Astrocyte (in vitro differentiated cells and primary cell): ENCODE measurements at regions not wholly inside any gene's neighbourhood (a gene's known extent, or its start where the extent isn't known, plus 50 kb on each side); places are given as distances from the start of the nearest gene placed in this dataset.

Source experiments
- DNase-seq: peaks from one replicate; pipeline ENCODE4 v3.0.0-alpha.2; 2010; ENCODE audit warnings: low read depth
- FAIRE-seq: peaks from 2 replicates; lab custom pipeline; 2011; peaks lifted over from hg19 to GRCh38; lab: Jason Lieb, UNC
- H2AFZ ChIP-seq: 2 replicates; pipeline ENCODE4 v1.6.0; 2012; ENCODE audit warnings: low read depth, low read length, inconsistent platforms
- H3K27ac ChIP-seq: 2 replicates; pipeline ENCODE4 v1.5.1; 2011; ENCODE audit warnings: low read depth, low read length, inconsistent platforms
- H3K27me3 ChIP-seq: 2 replicates; pipeline ENCODE4 v1.6.0; 2011; ENCODE audit warnings: low read length, inconsistent platforms; ENCODE audit not compliant: insufficient read depth
- H3K36me3 ChIP-seq: 2 replicates; pipeline ENCODE4 v1.5.1; 2011; ENCODE audit warnings: low read length, inconsistent platforms; ENCODE audit not compliant: insufficient read depth
- H3K4me1 ChIP-seq: 2 replicates; pipeline ENCODE4 v1.5.1; 2011; ENCODE audit warnings: low read length, inconsistent platforms; ENCODE audit not compliant: insufficient read depth
- H3K4me2 ChIP-seq: 2 replicates; pipeline ENCODE4 v1.6.0; 2012; ENCODE audit warnings: low read length, inconsistent platforms
- H3K4me3 ChIP-seq: 2 replicates; pipeline ENCODE4 v1.5.1; 2011; ENCODE audit warnings: low read depth, mild to moderate bottlenecking, low read length, inconsistent platforms; ENCODE audit not compliant: insufficient read depth
- H3K79me2 ChIP-seq: 2 replicates; pipeline ENCODE4 v1.6.0; 2012; ENCODE audit warnings: mild to moderate bottlenecking, low read length, inconsistent platforms; ENCODE audit not compliant: insufficient read depth
- H3K9ac ChIP-seq: 2 replicates; pipeline ENCODE4 v1.6.0; 2012; ENCODE audit warnings: mild to moderate bottlenecking, low read length, inconsistent platforms
- H3K9me3 ChIP-seq: 2 replicates; pipeline ENCODE4 v1.5.1; 2012; ENCODE audit warnings: low read depth, mild to moderate bottlenecking, low read length, inconsistent platforms; ENCODE audit not compliant: insufficient read depth
- H4K20me1 ChIP-seq: 2 replicates; pipeline ENCODE4 v1.6.0; 2012; ENCODE audit warnings: low read length, inconsistent platforms; ENCODE audit not compliant: insufficient read depth
- H3K27ac Mint-ChIP-seq: one replicate; pipeline ENCODE4 v1.8.0; 2021; ENCODE audit warnings: mild to moderate bottlenecking, mixed read lengths; ENCODE audit not compliant: unreplicated experiment
- H3K27me3 Mint-ChIP-seq: one replicate; pipeline ENCODE4 v1.8.0; 2021; ENCODE audit warnings: low read depth, mixed read lengths; ENCODE audit not compliant: unreplicated experiment
- H3K36me3 Mint-ChIP-seq: one replicate; pipeline ENCODE4 v1.8.0; 2021; ENCODE audit warnings: low read depth, mixed read lengths; ENCODE audit not compliant: unreplicated experiment
- H3K4me1 Mint-ChIP-seq: one replicate; pipeline ENCODE4 v1.8.0; 2021; ENCODE audit warnings: low read depth, mixed read lengths; ENCODE audit not compliant: unreplicated experiment
- H3K4me3 Mint-ChIP-seq: one replicate; pipeline ENCODE4 v1.8.0; 2021; ENCODE audit warnings: mild to moderate bottlenecking, moderate library complexity, mixed read lengths; ENCODE audit not compliant: unreplicated experiment
- H3K9me3 Mint-ChIP-seq: one replicate; pipeline ENCODE4 v1.8.0; 2021; ENCODE audit warnings: mild to moderate bottlenecking, mixed read lengths; ENCODE audit not compliant: unreplicated experiment
- EZH2 ChIP-seq: IDR thresholded peaks from 2 replicates; pipeline ENCODE4 v1.6.1; 2012; ENCODE audit warnings: mild to moderate bottlenecking, low read length, inconsistent platforms; ENCODE audit not compliant: insufficient read depth
- TF ChIP-seq, protein P1 (sequence below): IDR thresholded peaks from 2 replicates; pipeline ENCODE4 v1.5.1; 2011; ENCODE audit warnings: low read depth, mild to moderate bottlenecking, inconsistent platforms, low read length, moderate library complexity; ENCODE audit not compliant: insufficient read depth

DNA sequence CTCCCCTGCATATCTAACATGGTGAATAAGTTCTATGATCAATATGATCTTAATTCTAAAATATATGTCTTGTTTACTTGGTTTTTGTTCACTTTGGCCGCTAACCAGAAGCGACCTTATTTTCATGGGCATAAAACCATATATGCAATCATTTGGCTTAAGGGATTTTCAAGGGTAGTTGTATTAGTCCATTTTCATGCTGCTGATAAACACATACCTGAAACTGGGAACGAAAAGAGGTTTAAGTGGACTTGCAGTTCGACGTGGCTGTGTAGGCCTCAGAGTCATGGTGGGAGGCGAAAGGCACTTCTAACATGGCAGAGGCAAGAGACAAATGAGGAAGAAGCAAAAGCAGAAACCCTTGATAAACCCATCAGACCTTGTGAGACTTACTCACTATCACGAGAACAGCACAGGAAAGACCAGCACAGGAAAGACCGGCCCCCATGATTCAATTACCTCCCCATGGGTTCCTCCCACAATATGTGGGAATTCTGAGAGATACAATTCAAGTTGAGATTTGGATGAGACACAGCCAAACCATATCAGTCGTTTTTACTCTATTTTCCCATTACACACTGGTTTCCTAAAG, 114.3 kb upstream of the CPEB2 start:
- DNase-seq (no peak), FAIRE-seq (no peak)
- Histone ChIP-seq H3K4me1 (no peaks in the 10 kb centered on the region), H3K9ac (no peak overlapping the region), H2AFZ (no peak overlapping the region), H3K4me2 (no peak overlapping the region), H3K27me3 (peaks cover 5% of the 10 kb centered on the region), H3K9me3 (no peaks in the 10 kb centered on the region), H3K36me3 (no peaks in the 10 kb centered on the region), H3K4me3 (no peak overlapping the region), H4K20me1 (no peaks in the 10 kb centered on the region), H3K27ac (no peak overlapping the region), H3K79me2 (no peaks in the 10 kb centered on the region)
- Mint-ChIP-seq H3K4me1 (peaks cover 7% of the 10 kb centered on the region), H3K27ac (no peak overlapping the region), H3K36me3 (no peaks in the 10 kb centered on the region), H3K4me3 (no peak overlapping the region), H3K27me3 (no peaks in the 10 kb centered on the region), H3K9me3 (peaks cover 2% of the 10 kb centered on the region)
- TF ChIP-seq EZH2: no peak
- TF ChIP-seq, protein P1, sequence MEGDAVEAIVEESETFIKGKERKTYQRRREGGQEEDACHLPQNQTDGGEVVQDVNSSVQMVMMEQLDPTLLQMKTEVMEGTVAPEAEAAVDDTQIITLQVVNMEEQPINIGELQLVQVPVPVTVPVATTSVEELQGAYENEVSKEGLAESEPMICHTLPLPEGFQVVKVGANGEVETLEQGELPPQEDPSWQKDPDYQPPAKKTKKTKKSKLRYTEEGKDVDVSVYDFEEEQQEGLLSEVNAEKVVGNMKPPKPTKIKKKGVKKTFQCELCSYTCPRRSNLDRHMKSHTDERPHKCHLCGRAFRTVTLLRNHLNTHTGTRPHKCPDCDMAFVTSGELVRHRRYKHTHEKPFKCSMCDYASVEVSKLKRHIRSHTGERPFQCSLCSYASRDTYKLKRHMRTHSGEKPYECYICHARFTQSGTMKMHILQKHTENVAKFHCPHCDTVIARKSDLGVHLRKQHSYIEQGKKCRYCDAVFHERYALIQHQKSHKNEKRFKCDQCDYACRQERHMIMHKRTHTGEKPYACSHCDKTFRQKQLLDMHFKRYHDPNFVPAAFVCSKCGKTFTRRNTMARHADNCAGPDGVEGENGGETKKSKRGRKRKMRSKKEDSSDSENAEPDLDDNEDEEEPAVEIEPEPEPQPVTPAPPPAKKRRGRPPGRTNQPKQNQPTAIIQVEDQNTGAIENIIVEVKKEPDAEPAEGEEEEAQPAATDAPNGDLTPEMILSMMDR: no peak

DNA sequence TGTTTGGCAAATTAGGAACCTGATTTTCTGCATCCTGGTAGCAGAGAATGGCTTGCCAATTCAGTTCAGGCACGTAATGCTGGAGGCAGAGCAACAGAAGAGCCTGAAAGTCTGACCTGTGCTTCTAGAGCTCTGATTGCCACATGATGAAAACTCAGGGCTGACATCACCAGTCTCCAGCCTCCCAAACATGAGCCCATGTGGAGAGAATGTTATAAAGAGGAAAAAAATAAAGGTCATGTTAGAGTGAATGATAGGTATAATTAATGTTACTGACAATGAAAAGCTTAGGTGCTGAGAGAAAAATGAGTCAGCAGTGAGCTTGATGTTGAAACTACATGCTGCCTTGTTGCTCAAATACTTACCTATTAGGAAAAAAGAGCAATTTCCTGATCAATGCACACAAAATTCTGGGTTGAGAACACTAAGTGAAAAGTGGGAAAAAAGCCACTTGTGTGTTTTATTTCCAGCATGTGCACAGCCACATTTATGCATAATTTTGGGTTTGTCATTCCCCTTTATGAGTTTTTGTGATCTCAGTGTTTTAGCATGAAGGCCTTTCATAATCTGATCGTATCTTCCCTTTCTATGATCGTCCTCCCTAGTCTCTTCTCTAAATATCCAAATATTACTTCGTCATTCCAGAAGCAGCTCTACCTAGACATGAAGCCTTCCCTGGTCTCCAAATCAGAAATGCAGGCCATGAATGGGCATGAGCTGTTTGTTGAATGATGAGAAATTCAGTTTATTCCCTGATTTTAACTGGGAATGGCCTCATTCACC, 113.3 kb upstream of the CPEB2 start:
- DNase-seq (no peak), FAIRE-seq (no peak)
- Mint-ChIP-seq H3K4me3 (no peak overlapping the region), H3K36me3 (no peaks in the 10 kb centered on the region), H3K27ac (no peak overlapping the region), H3K9me3 (peaks cover 2% of the 10 kb centered on the region), H3K4me1 (peaks cover 5% of the 10 kb centered on the region), H3K27me3 (no peaks in the 10 kb centered on the region)
- Histone ChIP-seq H4K20me1 (no peaks in the 10 kb centered on the region), H3K27me3 (peaks cover 2% of the 10 kb centered on the region), H3K9ac (no peak overlapping the region), H3K4me1 (no peaks in the 10 kb centered on the region), H3K79me2 (no peaks in the 10 kb centered on the region), H3K27ac (no peak overlapping the region), H3K9me3 (no peaks in the 10 kb centered on the region), H3K4me3 (no peak overlapping the region), H2AFZ (no peak overlapping the region), H3K4me2 (no peak overlapping the region), H3K36me3 (no peaks in the 10 kb centered on the region)
- no peak for TF ChIP-seq EZH2
- TF ChIP-seq, protein P1: no peak

DNA sequence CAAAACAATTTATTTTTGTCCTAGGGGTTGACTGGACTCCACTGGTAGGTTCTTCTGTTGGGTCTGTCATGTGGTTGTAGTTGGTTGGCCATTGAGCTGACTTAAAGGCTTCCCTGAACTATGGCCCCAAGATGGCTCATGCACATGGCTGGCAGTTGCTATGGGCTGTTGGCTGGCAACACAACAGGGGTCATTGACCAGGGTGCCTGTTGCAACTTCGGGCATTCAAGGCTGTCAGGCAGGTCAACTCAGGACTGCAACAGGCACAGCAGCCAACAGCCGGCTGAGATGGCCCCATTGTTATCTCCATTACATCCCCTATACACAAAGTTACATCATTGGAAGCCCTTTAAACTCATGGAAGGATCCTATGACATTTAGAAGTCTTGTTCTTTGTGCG, 109.7 kb upstream of the CPEB2 start:
- FAIRE-seq: no peak
- Histone ChIP-seq H3K27ac (no peak overlapping the region), H3K9ac (no peak overlapping the region), H2AFZ (no peak overlapping the region), H3K36me3 (no peaks in the 10 kb centered on the region), H3K4me3 (no peak overlapping the region), H3K9me3 (no peaks in the 10 kb centered on the region), H3K4me1 (no peaks in the 10 kb centered on the region), H4K20me1 (no peaks in the 10 kb centered on the region), H3K4me2 (no peak overlapping the region), H3K79me2 (no peaks in the 10 kb centered on the region), H3K27me3 (peaks cover 3% of the 10 kb centered on the region)
- TF ChIP-seq EZH2: no peak
- TF ChIP-seq, protein P1: no peak
- Mint-ChIP-seq H3K9me3 (peaks cover 2% of the 10 kb centered on the region), H3K4me3 (no peak overlapping the region), H3K4me1 (peaks cover 5% of the 10 kb centered on the region), H3K27ac (no peak overlapping the region), H3K27me3 (peaks cover 12% of the 10 kb centered on the region), H3K36me3 (no peaks in the 10 kb centered on the region)
- DNase-seq: no peak
